ENCODE measurements at regions not wholly inside any gene's neighbourhood (a gene's known extent, or its start where the extent isn't known, plus 50 kb on each side); places are given as distances from the start of the nearest gene placed in this dataset.

DNA sequence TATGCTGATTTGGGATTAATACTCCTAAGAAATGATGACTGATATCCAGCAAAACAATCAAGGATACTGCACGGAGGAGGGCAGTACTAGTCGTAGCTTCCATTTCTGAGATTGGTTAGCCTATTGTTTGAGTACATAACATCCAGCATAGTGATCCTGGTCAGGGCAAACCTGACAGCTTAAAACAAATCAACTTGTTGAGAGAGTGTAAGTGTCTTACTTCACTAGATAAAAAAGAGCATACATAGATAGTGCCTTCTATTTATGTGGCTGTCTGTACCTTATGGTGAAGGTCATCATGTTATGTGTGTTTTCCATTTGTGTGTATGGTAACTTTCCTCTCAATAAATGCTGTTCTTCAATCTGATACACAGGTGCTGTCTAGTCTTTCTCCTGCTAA, 228.4 kb downstream of the PTGER3 start:
- no peaks in the 10 kb centered on the region for H3K79me2 ChIP-seq (ENCODE audit: control insufficient read depth, insufficient read depth, low read length)
- CTCF ChIA-PET: interaction anchor here (1.3 kb wide), 1 partner anchor 11 kb away, joined by 4 read pairs; no protein-coding TSS in a partner anchor
- FAIRE-seq (no peak), DNase-seq (ENCODE audit: low read depth, low spot score) (no peak), ATAC-seq (no peak)
- RAD21 ChIA-PET (ENCODE audit: unreplicated experiment): no interaction called here
- H3K9ac ChIP-seq (ENCODE audit: control insufficient read depth, insufficient read depth, low read length): no peak overlapping the region
- 60% methylated on average over 2 of the region's 2 CpGs for WGBS (ENCODE audit: insufficient coverage, insufficient replicate concordance, low lambda C conversion rate, missing lambda C conversion rate)
- H2AFZ ChIP-seq (ENCODE audit: control insufficient read depth, low read depth, low read length): no peak overlapping the region
- no TSS peak for BruUV-seq (replicated peaks)
- in situ Hi-C loops (cut with MboI) (no loop called here), intact Hi-C loops (cut with micrococcal nuclease; ENCODE audit: unreplicated experiment) (no loop called here)
- H3K4me1 ChIP-seq (ENCODE audit: control insufficient read depth, insufficient read depth, low read length): no peaks in the 10 kb centered on the region
- H3K4me2 ChIP-seq (ENCODE audit: control insufficient read depth, insufficient read depth): no peak overlapping the region
- H3K4me3 ChIP-seq: no peak overlapping the region
- H4K20me1 ChIP-seq (ENCODE audit: control insufficient read depth, insufficient read depth): no peaks in the 10 kb centered on the region
- POLR2A ChIA-PET: no interaction called here
- H3K27me3 ChIP-seq (replicated peaks in 1 of 2; ENCODE audit: control insufficient read depth in 2 of 2, insufficient read depth in 2 of 2, low read length in 1 of 2): no peaks in the 10 kb centered on the region
- H3K36me3 ChIP-seq (ENCODE audit: control insufficient read depth in 2 of 2, insufficient read depth in 2 of 2, low read length in 1 of 2): no peaks in the 10 kb centered on the region
- H3K9me3 ChIP-seq (replicated peaks; ENCODE audit: control insufficient read depth, insufficient read depth, low read length): no peaks in the 10 kb centered on the region
- no peak overlapping the region for H3K27ac ChIP-seq (ENCODE audit: control insufficient read depth, insufficient read depth)
- SMC1A ChIA-PET (ENCODE audit: uncharacterized antibody, unreplicated experiment): interaction anchor here (0.7 kb wide), 1 partner anchor 18 kb away, joined by 3 read pairs; no protein-coding TSS in a partner anchor
- no peak for TF ChIP-seq MXI1 (IDR thresholded peaks at IDR 0.05; ENCODE audit: low read depth, low read length)
- no peak for TF ChIP-seq JUNB (IDR thresholded peaks at IDR 0.05)
- no peak for TF ChIP-seq ETV6 (conservative IDR thresholded peaks at IDR 0.05 in 1 of 2, IDR thresholded peaks at IDR 0.05 in 1 of 2; ENCODE audit: borderline replicate concordance in 1 of 2, low read depth in 1 of 2)
- TF ChIP-seq, protein P1, sequence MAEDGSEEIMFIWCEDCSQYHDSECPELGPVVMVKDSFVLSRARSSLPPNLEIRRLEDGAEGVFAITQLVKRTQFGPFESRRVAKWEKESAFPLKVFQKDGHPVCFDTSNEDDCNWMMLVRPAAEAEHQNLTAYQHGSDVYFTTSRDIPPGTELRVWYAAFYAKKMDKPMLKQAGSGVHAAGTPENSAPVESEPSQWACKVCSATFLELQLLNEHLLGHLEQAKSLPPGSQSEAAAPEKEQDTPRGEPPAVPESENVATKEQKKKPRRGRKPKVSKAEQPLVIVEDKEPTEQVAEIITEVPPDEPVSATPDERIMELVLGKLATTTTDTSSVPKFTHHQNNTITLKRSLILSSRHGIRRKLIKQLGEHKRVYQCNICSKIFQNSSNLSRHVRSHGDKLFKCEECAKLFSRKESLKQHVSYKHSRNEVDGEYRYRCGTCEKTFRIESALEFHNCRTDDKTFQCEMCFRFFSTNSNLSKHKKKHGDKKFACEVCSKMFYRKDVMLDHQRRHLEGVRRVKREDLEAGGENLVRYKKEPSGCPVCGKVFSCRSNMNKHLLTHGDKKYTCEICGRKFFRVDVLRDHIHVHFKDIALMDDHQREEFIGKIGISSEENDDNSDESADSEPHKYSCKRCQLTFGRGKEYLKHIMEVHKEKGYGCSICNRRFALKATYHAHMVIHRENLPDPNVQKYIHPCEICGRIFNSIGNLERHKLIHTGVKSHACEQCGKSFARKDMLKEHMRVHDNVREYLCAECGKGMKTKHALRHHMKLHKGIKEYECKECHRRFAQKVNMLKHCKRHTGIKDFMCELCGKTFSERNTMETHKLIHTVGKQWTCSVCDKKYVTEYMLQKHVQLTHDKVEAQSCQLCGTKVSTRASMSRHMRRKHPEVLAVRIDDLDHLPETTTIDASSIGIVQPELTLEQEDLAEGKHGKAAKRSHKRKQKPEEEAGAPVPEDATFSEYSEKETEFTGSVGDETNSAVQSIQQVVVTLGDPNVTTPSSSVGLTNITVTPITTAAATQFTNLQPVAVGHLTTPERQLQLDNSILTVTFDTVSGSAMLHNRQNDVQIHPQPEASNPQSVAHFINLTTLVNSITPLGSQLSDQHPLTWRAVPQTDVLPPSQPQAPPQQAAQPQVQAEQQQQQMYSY (CRISPR knock-in tag; IDR thresholded peaks at IDR 0.05): no peak
- TF ChIP-seq SMAD1 (IDR thresholded peaks at IDR 0.05; ENCODE audit: low read depth, partially characterized antibody): no peak
- TF ChIP-seq TCF12 (IDR thresholded peaks at IDR 0.05; ENCODE audit: low read depth, low read length): no peak
- TF ChIP-seq GABPA (IDR thresholded peaks at IDR 0.05; ENCODE audit: low read depth): no peak
- TF ChIP-seq, protein P2, sequence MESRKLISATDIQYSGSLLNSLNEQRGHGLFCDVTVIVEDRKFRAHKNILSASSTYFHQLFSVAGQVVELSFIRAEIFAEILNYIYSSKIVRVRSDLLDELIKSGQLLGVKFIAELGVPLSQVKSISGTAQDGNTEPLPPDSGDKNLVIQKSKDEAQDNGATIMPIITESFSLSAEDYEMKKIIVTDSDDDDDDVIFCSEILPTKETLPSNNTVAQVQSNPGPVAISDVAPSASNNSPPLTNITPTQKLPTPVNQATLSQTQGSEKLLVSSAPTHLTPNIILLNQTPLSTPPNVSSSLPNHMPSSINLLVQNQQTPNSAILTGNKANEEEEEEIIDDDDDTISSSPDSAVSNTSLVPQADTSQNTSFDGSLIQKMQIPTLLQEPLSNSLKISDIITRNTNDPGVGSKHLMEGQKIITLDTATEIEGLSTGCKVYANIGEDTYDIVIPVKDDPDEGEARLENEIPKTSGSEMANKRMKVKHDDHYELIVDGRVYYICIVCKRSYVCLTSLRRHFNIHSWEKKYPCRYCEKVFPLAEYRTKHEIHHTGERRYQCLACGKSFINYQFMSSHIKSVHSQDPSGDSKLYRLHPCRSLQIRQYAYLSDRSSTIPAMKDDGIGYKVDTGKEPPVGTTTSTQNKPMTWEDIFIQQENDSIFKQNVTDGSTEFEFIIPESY (IDR thresholded peaks at IDR 0.05): no peak
- no peak for TF ChIP-seq NFYA (IDR thresholded peaks at IDR 0.05; ENCODE audit: borderline replicate concordance, low read depth, low read length)
- no peak for TF ChIP-seq JUND (IDR thresholded peaks at IDR 0.05; ENCODE audit: low read depth, low read length)
- TF ChIP-seq SPI1 (IDR thresholded peaks at IDR 0.05; ENCODE audit: borderline replicate concordance, insufficient read depth, low read depth, low read length): no peak
- TF ChIP-seq SREBF1 (IDR thresholded peaks at IDR 0.05; ENCODE audit: low read length): no peak
- no peak for TF ChIP-seq CREB1 (IDR thresholded peaks at IDR 0.05; ENCODE audit: low read depth)
- no peak for TF ChIP-seq POLR2AphosphoS5 (IDR thresholded peaks at IDR 0.05; ENCODE audit: low read length)
- TF ChIP-seq, protein P3, sequence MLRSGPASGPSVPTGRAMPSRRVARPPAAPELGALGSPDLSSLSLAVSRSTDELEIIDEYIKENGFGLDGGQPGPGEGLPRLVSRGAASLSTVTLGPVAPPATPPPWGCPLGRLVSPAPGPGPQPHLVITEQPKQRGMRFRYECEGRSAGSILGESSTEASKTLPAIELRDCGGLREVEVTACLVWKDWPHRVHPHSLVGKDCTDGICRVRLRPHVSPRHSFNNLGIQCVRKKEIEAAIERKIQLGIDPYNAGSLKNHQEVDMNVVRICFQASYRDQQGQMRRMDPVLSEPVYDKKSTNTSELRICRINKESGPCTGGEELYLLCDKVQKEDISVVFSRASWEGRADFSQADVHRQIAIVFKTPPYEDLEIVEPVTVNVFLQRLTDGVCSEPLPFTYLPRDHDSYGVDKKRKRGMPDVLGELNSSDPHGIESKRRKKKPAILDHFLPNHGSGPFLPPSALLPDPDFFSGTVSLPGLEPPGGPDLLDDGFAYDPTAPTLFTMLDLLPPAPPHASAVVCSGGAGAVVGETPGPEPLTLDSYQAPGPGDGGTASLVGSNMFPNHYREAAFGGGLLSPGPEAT (IDR thresholded peaks at IDR 0.05; ENCODE audit: low read depth): no peak
- TF ChIP-seq, protein P4, sequence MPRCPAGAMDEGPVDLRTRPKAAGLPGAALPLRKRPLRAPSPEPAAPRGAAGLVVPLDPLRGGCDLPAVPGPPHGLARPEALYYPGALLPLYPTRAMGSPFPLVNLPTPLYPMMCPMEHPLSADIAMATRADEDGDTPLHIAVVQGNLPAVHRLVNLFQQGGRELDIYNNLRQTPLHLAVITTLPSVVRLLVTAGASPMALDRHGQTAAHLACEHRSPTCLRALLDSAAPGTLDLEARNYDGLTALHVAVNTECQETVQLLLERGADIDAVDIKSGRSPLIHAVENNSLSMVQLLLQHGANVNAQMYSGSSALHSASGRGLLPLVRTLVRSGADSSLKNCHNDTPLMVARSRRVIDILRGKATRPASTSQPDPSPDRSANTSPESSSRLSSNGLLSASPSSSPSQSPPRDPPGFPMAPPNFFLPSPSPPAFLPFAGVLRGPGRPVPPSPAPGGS (IDR thresholded peaks at IDR 0.05; ENCODE audit: borderline replicate concordance, insufficient read depth, low read depth, low read length, poor library complexity, severe bottlenecking): no peak

All from GM12878 (cell line).